Brain pericyte (primary cell): ENCODE measurements at regions not wholly inside any gene's neighbourhood (a gene's known extent, or its start where the extent isn't known, plus 50 kb on each side); places are given as distances from the start of the nearest gene placed in this dataset.
"Not testable (repeated sequence)": the region's sequence is repeated elsewhere in the genome, so short reads cannot be mapped to it uniquely, and the experiment has no call there.

Source experiments
- DNase-seq: peaks from one replicate; pipeline ENCODE4 v3.0.0-alpha.2; 2012; ENCODE audit warnings: low read depth, low spot score

DNA sequence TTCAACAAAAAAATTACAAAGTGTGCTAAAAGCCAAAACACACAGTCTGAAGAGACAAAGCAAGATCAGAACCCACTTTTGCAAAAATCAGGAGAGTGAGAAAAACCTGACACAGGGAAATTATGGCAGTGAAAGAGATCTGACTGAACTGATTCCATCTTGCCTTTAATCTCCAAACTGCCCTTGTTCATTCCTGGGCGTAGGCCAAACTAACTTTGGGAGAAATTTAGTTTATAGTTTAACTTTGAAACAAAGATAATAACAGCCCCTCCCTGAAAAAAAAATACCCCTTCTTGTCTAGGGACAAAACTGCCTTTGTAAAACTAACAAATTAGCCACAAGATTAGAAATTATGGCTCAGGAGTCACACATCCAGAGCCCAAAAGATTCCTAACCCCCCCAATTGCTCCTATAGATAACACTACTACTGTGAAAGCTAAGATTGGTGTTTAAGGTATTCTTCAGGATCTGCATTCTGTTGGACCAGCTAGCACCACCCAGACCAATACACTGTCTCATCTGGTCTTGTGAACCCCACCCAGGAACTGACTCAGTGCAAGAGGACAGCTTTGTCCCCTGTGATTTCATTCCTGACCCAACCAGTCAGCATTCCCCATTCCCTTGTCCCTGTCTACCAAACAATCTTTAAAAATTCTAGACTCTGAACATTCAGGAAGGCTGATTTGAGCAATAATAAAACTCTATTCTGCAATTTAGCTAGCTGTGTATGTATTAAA lies 226.1 kb upstream of the SH3BP4 start:
- DNase-seq: no peak

- no peak for DNase-seq
These were observed 227.0 kb upstream of the SH3BP4 start for GRCh38 chr2:234724850-234725249.

DNA sequence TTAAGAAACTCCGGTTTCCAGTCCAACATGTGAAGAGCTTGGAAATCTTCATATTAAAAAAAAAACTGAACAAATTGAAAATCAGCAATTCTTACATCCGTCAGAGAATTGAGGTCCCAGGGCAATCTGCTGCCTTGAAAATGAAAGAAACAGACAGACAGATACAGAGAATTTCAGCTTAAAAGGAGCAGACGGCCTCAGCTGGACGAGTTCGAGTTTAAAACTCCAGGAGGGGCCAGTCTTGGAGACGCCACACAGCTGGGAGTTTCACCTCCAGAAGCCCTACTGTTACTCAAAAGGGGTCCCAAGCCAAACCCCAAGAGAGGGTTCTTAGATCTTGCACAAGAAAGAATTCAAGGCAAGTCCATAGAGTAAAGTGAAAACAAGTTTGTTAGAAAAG lies 226.5 kb upstream of the ARL4C start:
- DNase-seq: no peak

GRCh38 chr2:234722176-234722575 lies 225.3 kb upstream of the ARL4C start:
- DNase-seq: no peak

DNA sequence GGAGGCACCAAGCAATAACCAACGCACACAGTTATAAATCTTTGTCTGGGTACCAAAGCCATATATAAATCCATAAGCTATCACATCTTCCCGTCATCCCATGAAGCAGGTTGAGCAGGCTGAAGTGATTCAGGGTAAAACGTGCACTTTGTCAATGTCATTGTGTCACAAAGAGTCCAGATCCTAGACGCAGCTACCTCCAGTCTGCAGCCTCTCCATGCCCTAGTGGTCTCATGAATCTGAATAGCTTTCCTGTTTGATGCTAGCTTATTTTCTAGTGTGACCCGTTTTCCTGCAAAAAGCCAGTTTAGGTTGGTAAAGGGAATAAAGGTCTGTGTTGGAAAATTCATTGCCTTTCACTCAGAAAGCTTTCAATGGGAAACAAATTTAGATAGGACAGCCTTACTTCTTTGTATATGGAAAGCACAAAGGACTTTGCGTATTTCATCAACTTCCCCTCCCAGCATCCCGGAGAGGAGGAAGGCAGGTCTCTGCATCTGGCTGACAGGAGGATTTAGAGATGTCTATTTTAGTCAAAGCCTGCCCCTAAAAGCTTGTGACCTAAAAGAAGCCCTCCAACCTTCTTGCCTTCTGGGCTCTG lies 222.3 kb upstream of the ARL4C start:
- DNase-seq: no peak

DNA sequence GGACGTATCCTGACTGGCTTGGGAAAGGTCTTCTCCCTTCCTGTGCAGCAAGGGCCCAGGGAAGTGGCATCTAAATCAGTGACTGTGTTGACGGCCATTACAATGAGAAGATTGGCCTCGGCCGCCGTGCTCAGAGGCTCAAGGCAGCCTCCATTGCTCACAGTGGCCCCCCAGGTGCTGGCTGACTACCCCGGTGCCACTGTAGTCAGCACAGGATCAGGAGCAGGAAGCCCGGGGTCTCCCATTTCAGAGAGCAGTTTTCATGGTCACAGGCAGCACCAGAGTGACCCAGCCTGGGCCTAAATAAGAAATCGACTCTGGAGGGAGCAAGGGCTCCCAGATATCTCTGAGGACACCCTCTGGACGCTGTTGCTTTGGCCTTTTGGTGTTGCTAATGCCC lies 219.4 kb upstream of the ARL4C start:
- no peak for DNase-seq

GRCh38 chr2:234715671-234716250 lies 218.9 kb upstream of the ARL4C start:
- no peak for DNase-seq

DNA sequence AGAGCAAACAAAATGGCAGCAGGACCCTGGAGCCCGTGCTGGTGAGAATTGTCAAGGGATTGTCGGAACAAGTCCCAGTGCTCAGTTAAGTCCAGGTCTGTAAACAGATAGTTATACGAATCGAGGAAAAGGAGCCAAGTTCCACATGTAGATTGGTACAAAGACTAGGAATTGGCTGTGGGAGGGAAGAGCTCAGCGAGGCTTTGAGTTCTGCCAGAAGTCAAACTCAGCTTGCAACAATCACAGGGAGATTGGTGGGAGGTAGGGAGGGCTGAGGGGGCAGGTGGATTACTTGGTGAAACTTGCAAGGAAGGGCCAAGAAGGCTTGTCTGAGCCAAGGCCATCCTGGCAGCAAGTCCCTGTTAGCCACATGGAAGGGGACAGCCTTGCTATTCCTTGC lies 217.8 kb upstream of the ARL4C start:
- no peak for DNase-seq

GRCh38 chr2:234712421-234712935 lies 215.6 kb upstream of the ARL4C start:
- no peak for DNase-seq

- DNase-seq: no peak
These were observed 214.4 kb upstream of the ARL4C start for GRCh38 chr2:234711308-234711707.

DNA sequence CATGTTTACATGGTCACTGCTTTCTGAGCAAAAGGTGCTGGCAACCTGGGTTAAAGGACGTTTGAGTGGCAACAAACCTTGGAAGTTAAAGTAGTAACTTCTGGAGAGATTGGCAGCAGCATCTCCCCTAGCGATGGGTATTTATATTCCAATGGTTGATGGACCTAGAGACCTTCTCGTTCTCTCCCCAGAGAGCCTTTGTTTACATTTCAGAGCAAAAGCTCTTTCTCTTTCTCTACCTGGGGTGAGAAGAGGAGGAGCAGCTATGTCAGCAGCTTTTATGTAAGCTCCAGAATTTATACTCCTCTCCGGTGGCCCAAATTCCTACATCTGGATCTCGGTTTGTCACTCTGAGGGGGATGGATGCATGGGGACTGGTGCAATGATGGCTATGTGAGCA lies 213.7 kb upstream of the ARL4C start:
- no peak for DNase-seq

DNA sequence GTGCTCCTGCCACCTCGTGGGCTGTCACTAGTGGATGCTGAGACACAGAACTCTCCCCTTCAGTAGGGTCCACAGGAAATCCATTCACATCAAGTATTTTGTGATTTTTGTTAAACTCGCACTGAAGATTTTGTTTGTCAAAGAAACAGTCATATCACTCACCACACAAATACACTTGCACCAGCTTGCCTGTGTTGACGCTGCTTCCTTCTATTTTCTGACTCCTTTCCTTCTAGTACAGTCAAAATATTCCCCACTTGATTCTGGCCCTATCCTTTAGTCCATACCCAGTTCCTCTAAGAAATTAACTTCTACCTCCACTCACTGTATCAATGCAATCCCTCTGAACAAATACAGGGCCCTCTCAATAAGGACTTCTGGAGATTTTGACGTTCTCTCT lies 213.2 kb upstream of the ARL4C start:
- no peak for DNase-seq

GRCh38 chr2:234708717-234709116 lies 211.8 kb upstream of the ARL4C start:
- no peak for DNase-seq

- no peak for DNase-seq
These were observed 211.3 kb upstream of the ARL4C start for GRCh38 chr2:234708091-234708683.

DNA sequence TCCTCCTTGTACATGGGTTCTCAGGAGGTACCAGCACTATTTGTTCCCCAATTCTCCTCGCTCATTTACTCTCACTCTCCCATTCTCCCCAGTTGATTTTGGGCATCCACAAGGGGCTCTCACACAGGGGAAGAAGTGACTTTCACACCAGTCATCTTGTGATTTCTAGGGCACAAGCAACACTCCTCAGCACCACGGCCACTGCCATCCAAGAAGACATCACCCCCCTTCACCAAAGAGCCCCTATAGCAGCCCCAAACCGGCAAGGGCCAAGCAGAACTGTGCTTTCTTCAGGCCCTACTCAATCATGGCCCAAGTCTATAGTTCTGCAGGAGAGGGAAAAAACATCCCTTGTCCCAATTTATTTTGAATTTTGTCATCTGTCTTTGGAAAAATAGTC lies 209.2 kb upstream of the ARL4C start:
- DNase-seq: no peak

DNA sequence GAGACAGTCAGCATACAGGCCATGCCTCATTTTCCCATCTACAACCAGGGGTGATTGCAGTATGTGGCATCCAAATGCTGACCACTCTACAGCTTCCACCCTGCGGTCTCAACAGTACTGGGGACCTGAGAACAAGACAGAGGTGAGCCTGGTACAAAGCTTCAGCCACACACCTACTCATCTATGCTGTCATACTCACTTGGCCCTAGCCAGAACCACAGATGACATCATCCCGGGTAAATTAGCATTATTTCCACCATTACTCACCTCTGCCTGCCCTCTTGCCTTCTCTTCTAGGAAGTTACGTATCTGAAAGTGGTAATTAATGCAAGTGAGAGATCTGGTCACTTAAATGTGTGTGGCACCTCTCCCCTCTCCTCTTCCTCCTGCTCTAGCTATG lies 208.2 kb upstream of the ARL4C start:
- no peak for DNase-seq

DNA sequence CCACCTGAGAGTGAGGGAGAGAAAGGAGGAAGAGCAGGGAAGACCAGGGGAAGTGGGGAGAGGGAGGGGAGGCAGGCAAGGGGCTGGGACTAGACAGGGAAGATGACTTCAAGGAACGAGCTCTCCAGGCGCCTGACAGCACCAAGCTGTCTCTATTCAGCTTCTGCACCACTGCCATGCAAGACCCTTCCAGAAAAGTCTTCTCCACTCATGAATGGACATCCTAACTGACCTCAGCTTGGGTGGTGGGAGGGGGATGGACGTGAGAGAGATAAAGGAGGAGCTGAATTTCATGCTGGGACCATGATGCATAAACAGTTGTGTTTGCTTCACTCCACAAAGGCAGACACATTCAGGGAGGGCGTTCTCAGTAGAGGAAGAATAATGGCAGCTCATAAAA lies 206.4 kb upstream of the ARL4C start:
- DNase-seq: no peak

GRCh38 chr2:234702731-234703225 lies 205.9 kb upstream of the ARL4C start:
- no peak for DNase-seq

GRCh38 chr2:234701841-234702240 lies 205.0 kb upstream of the ARL4C start:
- DNase-seq: no peak

DNA sequence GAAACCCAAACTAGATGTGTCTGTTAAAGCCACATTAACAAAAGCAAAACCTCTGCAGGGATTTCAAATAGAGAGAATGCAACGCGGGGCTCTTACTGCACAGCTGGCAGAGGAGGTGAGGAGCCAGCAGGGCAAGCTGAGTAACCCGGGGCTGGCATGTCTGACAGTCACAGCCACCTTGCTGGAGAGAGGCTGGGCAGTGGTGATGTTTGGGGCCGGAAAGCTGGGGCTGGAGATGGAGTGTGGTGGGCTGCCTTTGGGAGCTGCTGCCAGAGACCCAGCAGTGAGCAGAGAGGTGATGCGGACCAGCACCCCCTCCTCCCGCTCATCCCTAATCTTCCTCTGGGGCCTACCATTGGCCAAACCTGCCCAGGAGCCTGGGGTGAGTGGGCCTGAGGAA lies 204.5 kb upstream of the ARL4C start:
- no peak for DNase-seq

DNA sequence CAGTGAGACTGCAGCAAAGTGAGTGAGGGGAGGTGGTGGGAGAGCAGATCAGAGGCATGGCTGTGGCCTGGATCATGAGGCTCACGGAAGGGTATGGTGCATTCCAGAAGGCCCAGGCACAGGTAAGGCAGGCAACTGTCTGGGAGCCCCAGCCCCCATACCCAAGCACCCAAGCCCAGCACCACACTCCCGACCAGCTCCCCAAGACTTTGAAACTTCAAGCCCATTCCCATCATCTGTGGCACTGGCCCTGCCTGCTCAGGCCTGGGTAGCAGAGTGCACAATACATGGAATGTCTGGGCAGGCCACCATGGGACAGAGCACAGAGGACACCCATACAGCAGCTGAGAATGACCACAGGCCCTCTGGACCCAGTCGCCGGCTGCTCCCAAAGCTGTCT lies 202.6 kb upstream of the ARL4C start:
- DNase-seq: no peak

GRCh38 chr2:234697300-234697876 lies 200.5 kb upstream of the ARL4C start:
- DNase-seq: not testable (repeated sequence)
